Astrocyte (in vitro differentiated cells and primary cell): ENCODE measurements at regions not wholly inside any gene's neighbourhood (a gene's known extent, or its start where the extent isn't known, plus 50 kb on each side); places are given as distances from the start of the nearest gene placed in this dataset.
"Not testable (repeated sequence)": the region's sequence is repeated elsewhere in the genome, so short reads cannot be mapped to it uniquely, and the experiment has no call there.

Source experiments
- DNase-seq: peaks from one replicate; pipeline ENCODE4 v3.0.0-alpha.2; 2010; ENCODE audit warnings: low read depth
- FAIRE-seq: peaks from 2 replicates; lab custom pipeline; 2011; peaks lifted over from hg19 to GRCh38; lab: Jason Lieb, UNC
- H2AFZ ChIP-seq: 2 replicates; pipeline ENCODE4 v1.6.0; 2012; ENCODE audit warnings: low read depth, low read length, inconsistent platforms
- H3K27ac ChIP-seq: 2 replicates; pipeline ENCODE4 v1.5.1; 2011; ENCODE audit warnings: low read depth, low read length, inconsistent platforms
- H3K27me3 ChIP-seq: 2 replicates; pipeline ENCODE4 v1.6.0; 2011; ENCODE audit warnings: low read length, inconsistent platforms; ENCODE audit not compliant: insufficient read depth
- H3K36me3 ChIP-seq: 2 replicates; pipeline ENCODE4 v1.5.1; 2011; ENCODE audit warnings: low read length, inconsistent platforms; ENCODE audit not compliant: insufficient read depth
- H3K4me1 ChIP-seq: 2 replicates; pipeline ENCODE4 v1.5.1; 2011; ENCODE audit warnings: low read length, inconsistent platforms; ENCODE audit not compliant: insufficient read depth
- H3K4me2 ChIP-seq: 2 replicates; pipeline ENCODE4 v1.6.0; 2012; ENCODE audit warnings: low read length, inconsistent platforms
- H3K4me3 ChIP-seq: 2 replicates; pipeline ENCODE4 v1.5.1; 2011; ENCODE audit warnings: low read depth, mild to moderate bottlenecking, low read length, inconsistent platforms; ENCODE audit not compliant: insufficient read depth
- H3K79me2 ChIP-seq: 2 replicates; pipeline ENCODE4 v1.6.0; 2012; ENCODE audit warnings: mild to moderate bottlenecking, low read length, inconsistent platforms; ENCODE audit not compliant: insufficient read depth
- H3K9ac ChIP-seq: 2 replicates; pipeline ENCODE4 v1.6.0; 2012; ENCODE audit warnings: mild to moderate bottlenecking, low read length, inconsistent platforms
- H3K9me3 ChIP-seq: 2 replicates; pipeline ENCODE4 v1.5.1; 2012; ENCODE audit warnings: low read depth, mild to moderate bottlenecking, low read length, inconsistent platforms; ENCODE audit not compliant: insufficient read depth
- H4K20me1 ChIP-seq: 2 replicates; pipeline ENCODE4 v1.6.0; 2012; ENCODE audit warnings: low read length, inconsistent platforms; ENCODE audit not compliant: insufficient read depth
- H3K27ac Mint-ChIP-seq: one replicate; pipeline ENCODE4 v1.8.0; 2021; ENCODE audit warnings: mild to moderate bottlenecking, mixed read lengths; ENCODE audit not compliant: unreplicated experiment
- H3K27me3 Mint-ChIP-seq: one replicate; pipeline ENCODE4 v1.8.0; 2021; ENCODE audit warnings: low read depth, mixed read lengths; ENCODE audit not compliant: unreplicated experiment
- H3K36me3 Mint-ChIP-seq: one replicate; pipeline ENCODE4 v1.8.0; 2021; ENCODE audit warnings: low read depth, mixed read lengths; ENCODE audit not compliant: unreplicated experiment
- H3K4me1 Mint-ChIP-seq: one replicate; pipeline ENCODE4 v1.8.0; 2021; ENCODE audit warnings: low read depth, mixed read lengths; ENCODE audit not compliant: unreplicated experiment
- H3K4me3 Mint-ChIP-seq: one replicate; pipeline ENCODE4 v1.8.0; 2021; ENCODE audit warnings: mild to moderate bottlenecking, moderate library complexity, mixed read lengths; ENCODE audit not compliant: unreplicated experiment
- H3K9me3 Mint-ChIP-seq: one replicate; pipeline ENCODE4 v1.8.0; 2021; ENCODE audit warnings: mild to moderate bottlenecking, mixed read lengths; ENCODE audit not compliant: unreplicated experiment
- EZH2 ChIP-seq: IDR thresholded peaks from 2 replicates; pipeline ENCODE4 v1.6.1; 2012; ENCODE audit warnings: mild to moderate bottlenecking, low read length, inconsistent platforms; ENCODE audit not compliant: insufficient read depth
- TF ChIP-seq, protein P1 (sequence below): IDR thresholded peaks from 2 replicates; pipeline ENCODE4 v1.5.1; 2011; ENCODE audit warnings: low read depth, mild to moderate bottlenecking, inconsistent platforms, low read length, moderate library complexity; ENCODE audit not compliant: insufficient read depth

DNA sequence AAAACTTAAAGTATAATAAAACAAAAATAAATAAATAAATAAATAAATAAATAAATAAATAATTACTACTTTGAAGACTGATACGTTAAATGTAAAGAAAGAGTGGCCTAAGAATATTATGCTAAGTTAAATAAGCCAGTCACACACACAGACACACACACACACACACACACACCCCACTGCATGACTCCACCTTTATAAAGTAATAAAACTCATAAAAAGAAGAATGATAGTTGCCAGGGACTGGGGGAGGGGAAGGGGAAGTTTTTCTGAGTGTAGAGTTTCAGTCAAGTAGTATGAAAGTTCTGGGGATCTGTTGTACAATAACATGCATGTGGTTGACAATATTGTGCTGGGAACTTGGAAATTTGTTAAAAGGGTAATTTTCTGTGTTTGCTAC is 1237.5 kb upstream of the GYPC start:
- H3K79me2 ChIP-seq, result no peaks in the 10 kb centered on the region
- Mint-ChIP-seq H3K4me1 (no peaks in the 10 kb centered on the region), H3K27me3 (no peaks in the 10 kb centered on the region), H3K36me3 (no peaks in the 10 kb centered on the region), H3K9me3 (no peaks in the 10 kb centered on the region), H3K4me3 (no peak overlapping the region), H3K27ac (no peak overlapping the region)
- no peaks in the 10 kb centered on the region for H3K36me3 ChIP-seq
- H3K4me1 ChIP-seq, result no peaks in the 10 kb centered on the region
- H3K4me3 ChIP-seq, result no peak overlapping the region
- no peak overlapping the region for H3K27ac ChIP-seq
- H2AFZ ChIP-seq, result no peak overlapping the region
- no peak for DNase-seq
- no peak overlapping the region for H3K4me2 ChIP-seq
- no peaks in the 10 kb centered on the region for H4K20me1 ChIP-seq
- no peak for FAIRE-seq
- TF ChIP-seq EZH2, result no peak
- TF ChIP-seq, protein P1, sequence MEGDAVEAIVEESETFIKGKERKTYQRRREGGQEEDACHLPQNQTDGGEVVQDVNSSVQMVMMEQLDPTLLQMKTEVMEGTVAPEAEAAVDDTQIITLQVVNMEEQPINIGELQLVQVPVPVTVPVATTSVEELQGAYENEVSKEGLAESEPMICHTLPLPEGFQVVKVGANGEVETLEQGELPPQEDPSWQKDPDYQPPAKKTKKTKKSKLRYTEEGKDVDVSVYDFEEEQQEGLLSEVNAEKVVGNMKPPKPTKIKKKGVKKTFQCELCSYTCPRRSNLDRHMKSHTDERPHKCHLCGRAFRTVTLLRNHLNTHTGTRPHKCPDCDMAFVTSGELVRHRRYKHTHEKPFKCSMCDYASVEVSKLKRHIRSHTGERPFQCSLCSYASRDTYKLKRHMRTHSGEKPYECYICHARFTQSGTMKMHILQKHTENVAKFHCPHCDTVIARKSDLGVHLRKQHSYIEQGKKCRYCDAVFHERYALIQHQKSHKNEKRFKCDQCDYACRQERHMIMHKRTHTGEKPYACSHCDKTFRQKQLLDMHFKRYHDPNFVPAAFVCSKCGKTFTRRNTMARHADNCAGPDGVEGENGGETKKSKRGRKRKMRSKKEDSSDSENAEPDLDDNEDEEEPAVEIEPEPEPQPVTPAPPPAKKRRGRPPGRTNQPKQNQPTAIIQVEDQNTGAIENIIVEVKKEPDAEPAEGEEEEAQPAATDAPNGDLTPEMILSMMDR, result no peak
- no peaks in the 10 kb centered on the region for H3K9me3 ChIP-seq
- no peak overlapping the region for H3K9ac ChIP-seq
- H3K27me3 ChIP-seq, result no peaks in the 10 kb centered on the region

DNA sequence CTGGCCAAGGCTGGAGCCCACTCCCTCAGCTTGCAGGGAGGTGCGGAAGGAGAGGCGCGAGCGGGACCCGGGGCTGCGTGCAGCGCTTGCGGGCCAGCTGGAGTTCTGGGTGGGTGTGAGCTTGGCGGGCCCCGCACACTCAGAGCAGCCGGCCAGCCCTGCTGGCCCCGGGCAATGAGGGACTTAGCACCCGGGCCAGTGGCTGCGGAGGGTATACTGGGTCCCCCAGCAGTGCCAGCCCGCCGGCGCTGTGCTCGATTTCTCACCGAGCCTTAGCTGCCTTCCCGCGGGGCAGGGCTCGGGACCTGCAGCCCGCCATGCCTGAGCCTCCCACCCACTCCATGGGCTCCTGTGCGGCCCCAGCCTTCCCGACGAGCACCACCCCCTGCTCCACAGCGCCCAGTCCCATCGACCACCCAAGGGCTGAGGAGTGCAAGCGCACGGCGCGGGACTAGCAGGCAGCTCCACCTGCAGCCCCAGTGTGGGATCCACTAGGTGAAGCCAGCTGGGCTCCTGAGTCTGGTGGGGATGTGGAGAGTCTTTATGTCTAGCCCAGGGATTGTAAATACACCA is 1233.7 kb upstream of the GYPC start:
- H4K20me1 ChIP-seq, H3K9ac ChIP-seq, FAIRE-seq, H3K27ac Mint-ChIP-seq, H3K79me2 ChIP-seq, H3K4me3 ChIP-seq, H3K27ac ChIP-seq, H3K4me2 ChIP-seq, H3K36me3 Mint-ChIP-seq, H2AFZ ChIP-seq, H3K4me1 ChIP-seq, H3K27me3 ChIP-seq, H3K4me1 Mint-ChIP-seq, H3K36me3 ChIP-seq, H3K4me3 Mint-ChIP-seq, H3K9me3 Mint-ChIP-seq, DNase-seq, H3K27me3 Mint-ChIP-seq, H3K9me3 ChIP-seq: not testable (repeated sequence)

DNA sequence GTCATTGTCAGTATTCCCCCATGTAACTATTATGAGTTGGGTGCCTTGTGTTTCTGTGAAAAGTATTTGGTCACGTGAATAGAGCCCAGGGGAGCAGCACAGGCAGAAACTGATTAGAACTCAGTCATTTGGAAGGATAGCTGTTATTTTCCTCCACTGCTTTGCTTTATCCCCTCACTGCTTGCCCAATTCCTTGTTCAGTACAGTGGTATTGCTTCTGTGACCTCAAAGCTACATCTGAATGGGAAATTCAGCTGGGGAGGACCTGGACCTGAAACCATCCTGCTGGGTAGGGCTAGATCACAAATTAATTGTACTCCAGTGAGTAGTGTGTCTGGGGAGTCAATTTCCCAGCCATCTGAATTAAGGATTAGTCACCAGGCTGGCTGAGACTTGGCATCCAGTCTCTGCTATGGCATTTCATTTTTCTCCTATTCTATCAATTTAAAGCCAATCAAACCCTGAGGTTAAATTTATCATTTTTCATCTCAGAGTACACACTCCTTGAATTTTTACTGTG is 1231.6 kb upstream of the GYPC start:
- Histone ChIP-seq H3K27ac (no peak overlapping the region), H2AFZ (no peak overlapping the region), H3K4me1 (no peaks in the 10 kb centered on the region), H3K4me3 (no peak overlapping the region), H3K27me3 (no peaks in the 10 kb centered on the region), H3K36me3 (no peaks in the 10 kb centered on the region), H3K79me2 (no peaks in the 10 kb centered on the region), H4K20me1 (no peaks in the 10 kb centered on the region), H3K4me2 (no peak overlapping the region), H3K9me3 (no peaks in the 10 kb centered on the region), H3K9ac (no peak overlapping the region)
- Mint-ChIP-seq H3K4me1 (no peaks in the 10 kb centered on the region), H3K27me3 (no peaks in the 10 kb centered on the region), H3K27ac (no peak overlapping the region), H3K9me3 (no peaks in the 10 kb centered on the region), H3K36me3 (no peaks in the 10 kb centered on the region), H3K4me3 (no peak overlapping the region)
- no peak for TF ChIP-seq EZH2
- TF ChIP-seq, protein P1, result no peak
- FAIRE-seq (no peak), DNase-seq (no peak)
